IMR-90 (cell line): ENCODE measurements at regions not wholly inside any gene's neighbourhood (a gene's known extent, or its start where the extent isn't known, plus 50 kb on each side); places are given as distances from the start of the nearest gene placed in this dataset.

Experiments
- ATAC-seq: fragments of 200-7000 bp; cut with Tn5 transposase; 2 replicates; pipeline ENCODE4 v1.9.1; 2020; ENCODE audit warnings: low read depth, mild to moderate bottlenecking, moderate library complexity
- BruUV-seq: library from RNA; stranded (reverse); fragments of 400-500 nt; replicated peaks from 2 replicates; lab custom pipeline; 2021; lab: Mats Ljungman, UMichigan
- CTCF ChIA-PET: fragments of 300-600 bp; formaldehyde crosslinking; extraction: SDS; loops from one replicate; lab custom pipeline; 2021; ENCODE audit warnings: antibody characterized with exemption; lab: Yijun Ruan, JAX
- POLR2A ChIA-PET: fragments of 300-600 bp; sonication (Branson Sonifier 250); formaldehyde crosslinking; loops from one replicate; lab custom pipeline; 2022; ENCODE audit warnings: antibody characterized with exemption; ENCODE audit not compliant: unreplicated experiment; lab: Charles Lee
- DNase-seq: peaks from one replicate; pipeline ENCODE4 v3.0.0; 2013
- H2AFZ ChIP-seq: replicated peaks from 2 replicates; pipeline ENCODE3; 2013; ENCODE audit warnings: low read length, mild to moderate bottlenecking; ENCODE audit not compliant: poor library complexity
- H2AK5ac ChIP-seq: 2 replicates; pipeline ENCODE4 v1.6.1; 2013; ENCODE audit warnings: low read depth, low read length, inconsistent platforms
- H2AK9ac ChIP-seq: replicated peaks from 2 replicates; pipeline ENCODE3; 2013; ENCODE audit warnings: mild to moderate bottlenecking, low read depth, low read length, moderate library complexity; ENCODE audit not compliant: poor library complexity
- H2BK120ac ChIP-seq: 2 replicates; pipeline ENCODE4 v1.6.1; 2013; ENCODE audit warnings: low read depth, low read length, inconsistent platforms
- H2BK15ac ChIP-seq: 3 replicates; pipeline ENCODE4 v1.6.1; 2013; ENCODE audit warnings: low read depth, low read length, inconsistent platforms
- H2BK20ac ChIP-seq: 2 replicates; pipeline ENCODE4 v1.6.1; 2013; ENCODE audit warnings: low read depth, mild to moderate bottlenecking, inconsistent platforms, low read length, moderate library complexity
- H2BK5ac ChIP-seq: 2 replicates; pipeline ENCODE4 v1.6.1; 2013; ENCODE audit warnings: mild to moderate bottlenecking, low read depth, low read length, inconsistent platforms; ENCODE audit not compliant: poor library complexity, severe bottlenecking
- H3K14ac ChIP-seq: replicated peaks from 2 replicates; pipeline ENCODE4 v1.6.1; 2013; ENCODE audit warnings: low read depth, low read length, inconsistent platforms
- H3K18ac ChIP-seq: 2 replicates; pipeline ENCODE4 v1.6.1; 2013; ENCODE audit warnings: low read depth, low read length, control low read depth
- H3K23ac ChIP-seq: 2 replicates; pipeline ENCODE4 v1.6.1; 2013; ENCODE audit warnings: low read depth, low read length, inconsistent platforms
- H3K27ac ChIP-seq: 2 replicates; pipeline ENCODE4 v1.5.1; 2013; ENCODE audit warnings: mild to moderate bottlenecking, control low read depth, low read length; ENCODE audit not compliant: insufficient read depth
- H3K27me3 ChIP-seq: 2 replicates; pipeline ENCODE4 v1.6.1; 2013; ENCODE audit warnings: low read length; ENCODE audit not compliant: control insufficient read depth, insufficient read depth
- H3K36me3 ChIP-seq: 2 replicates; pipeline ENCODE4 v1.6.1; 2013; ENCODE audit warnings: low read length, mixed read lengths; ENCODE audit not compliant: control insufficient read depth, insufficient read depth
- H3K4ac ChIP-seq: 2 replicates; pipeline ENCODE4 v1.6.1; 2013; ENCODE audit warnings: low read depth, low read length, inconsistent platforms
- H3K4me1 ChIP-seq: 2 replicates; pipeline ENCODE4 v1.6.1; 2013; ENCODE audit warnings: low read length, mixed read lengths; ENCODE audit not compliant: control insufficient read depth, insufficient read depth
- H3K4me2 ChIP-seq: 2 replicates; pipeline ENCODE4 v1.6.1; 2013; ENCODE audit warnings: low read depth, mild to moderate bottlenecking, control low read depth, low read length, moderate library complexity
- H3K4me3 ChIP-seq: 2 replicates; pipeline ENCODE4 v1.5.1; 2013; ENCODE audit warnings: low read depth, mild to moderate bottlenecking, control low read depth, low read length, moderate library complexity; ENCODE audit not compliant: insufficient read depth
- H3K56ac ChIP-seq: 2 replicates; pipeline ENCODE4 v1.6.1; 2013; ENCODE audit warnings: low read length, inconsistent platforms; ENCODE audit not compliant: insufficient read depth; ENCODE audit errors: extremely low read depth
- H3K79me1 ChIP-seq, 2 experiments: 2 replicates each; pipeline ENCODE4 v1.6.1; 2013; ENCODE audit warnings: low read length in 2 of 2, inconsistent platforms in 1 of 2, low read depth in 1 of 2
- H3K9ac ChIP-seq: 2 replicates; pipeline ENCODE4 v1.6.1; 2013; ENCODE audit warnings: low read depth, low read length, control low read depth
- H3K9me1 ChIP-seq: 2 replicates; pipeline ENCODE4 v1.6.1; 2013; ENCODE audit warnings: low read length, inconsistent platforms; ENCODE audit not compliant: insufficient read depth
- H3K9me3 ChIP-seq: 2 replicates; pipeline ENCODE4 v1.6.1; 2013; ENCODE audit warnings: low read length; ENCODE audit not compliant: control insufficient read depth, insufficient read depth
- H4K20me1 ChIP-seq: 2 replicates; pipeline ENCODE4 v1.6.1; 2013; ENCODE audit warnings: low read length, inconsistent platforms; ENCODE audit not compliant: insufficient read depth
- H4K5ac ChIP-seq: 2 replicates; pipeline ENCODE4 v1.6.1; 2013; ENCODE audit warnings: mild to moderate bottlenecking, low read depth, low read length, control low read depth
- H4K8ac ChIP-seq, 2 experiments: 2 replicates each; pipeline ENCODE4 v1.6.1; 2013; ENCODE audit warnings: low read depth in 2 of 2, low read length in 2 of 2, control low read depth in 1 of 2, inconsistent platforms in 1 of 2
- H4K91ac ChIP-seq: 2 replicates; pipeline ENCODE4 v1.6.1; 2013; ENCODE audit warnings: low read depth, low read length, inconsistent platforms; ENCODE audit not compliant: insufficient read depth
- WGBS, 2 experiments: methylation state at CpG; one replicate each; pipeline versions ENCODE4 v1.1.5 to v1.1.7; 2013; ENCODE audit warnings: missing lambda C conversion rate in 2 of 2; ENCODE audit not compliant: insufficient read length in 1 of 2; ENCODE audit errors: extremely low coverage in 2 of 2; 5-methylcytosine and 5-hydroxymethylcytosine counted together
- dilution Hi-C: fragments of 300-500 bp; cut with HindIII; formaldehyde crosslinking; loops from one replicate; pipeline ENCODE4 v1.14.3; 2018; ENCODE audit warnings: low sequenced_read_pairs; ENCODE audit not compliant: unreplicated experiment
- in situ Hi-C: fragments of 300-500 bp; cut with MboI; formaldehyde crosslinking; loops from 3 replicates; pipeline ENCODE4 v1.14.3; 2019; ENCODE audit warnings: low sequenced_read_pairs, inconsistent platforms, mixed read lengths
- intact Hi-C: fragments of 100-400 bp; cut with micrococcal nuclease; formaldehyde crosslinking; loops from 2 replicates; pipeline ENCODE4 v1.10.0; 2022
- TF ChIP-seq, protein P1 (sequence below): conservative IDR thresholded peaks from 2 replicates; pipeline ENCODE4 v1.5.1; 2012; ENCODE audit warnings: mild to moderate bottlenecking, low read depth, low read length, improper control_type of control experiment

DNA sequence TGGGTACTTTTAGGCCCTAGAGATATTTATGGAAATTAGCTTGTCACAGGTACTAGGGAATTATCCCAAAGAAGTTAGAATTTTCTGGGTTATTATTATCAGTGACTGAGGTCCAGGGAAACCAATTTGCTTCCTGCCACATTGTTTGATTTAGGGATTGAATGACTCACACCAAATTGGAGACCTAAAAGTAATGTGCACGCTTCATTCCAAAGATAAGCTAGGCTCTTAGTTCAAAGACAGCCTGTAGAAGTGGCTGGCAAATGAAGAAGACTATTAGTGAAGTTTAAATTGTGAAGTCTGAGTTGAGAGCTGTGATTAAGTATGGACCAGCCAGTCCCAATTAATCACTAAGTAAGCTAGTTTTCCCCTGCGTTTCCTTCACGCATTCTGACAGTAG lies 188.1 kb upstream of the MYO3A start:
- no peak overlapping the region for H3K18ac ChIP-seq
- no peak overlapping the region for H3K27ac ChIP-seq
- H3K23ac ChIP-seq = no peak overlapping the region
- no peak overlapping the region for H3K56ac ChIP-seq
- H4K91ac ChIP-seq = no peak overlapping the region
- H3K27me3 ChIP-seq = no peaks in the 10 kb centered on the region
- H3K36me3 ChIP-seq = no peaks in the 10 kb centered on the region
- TF ChIP-seq, protein P1, sequence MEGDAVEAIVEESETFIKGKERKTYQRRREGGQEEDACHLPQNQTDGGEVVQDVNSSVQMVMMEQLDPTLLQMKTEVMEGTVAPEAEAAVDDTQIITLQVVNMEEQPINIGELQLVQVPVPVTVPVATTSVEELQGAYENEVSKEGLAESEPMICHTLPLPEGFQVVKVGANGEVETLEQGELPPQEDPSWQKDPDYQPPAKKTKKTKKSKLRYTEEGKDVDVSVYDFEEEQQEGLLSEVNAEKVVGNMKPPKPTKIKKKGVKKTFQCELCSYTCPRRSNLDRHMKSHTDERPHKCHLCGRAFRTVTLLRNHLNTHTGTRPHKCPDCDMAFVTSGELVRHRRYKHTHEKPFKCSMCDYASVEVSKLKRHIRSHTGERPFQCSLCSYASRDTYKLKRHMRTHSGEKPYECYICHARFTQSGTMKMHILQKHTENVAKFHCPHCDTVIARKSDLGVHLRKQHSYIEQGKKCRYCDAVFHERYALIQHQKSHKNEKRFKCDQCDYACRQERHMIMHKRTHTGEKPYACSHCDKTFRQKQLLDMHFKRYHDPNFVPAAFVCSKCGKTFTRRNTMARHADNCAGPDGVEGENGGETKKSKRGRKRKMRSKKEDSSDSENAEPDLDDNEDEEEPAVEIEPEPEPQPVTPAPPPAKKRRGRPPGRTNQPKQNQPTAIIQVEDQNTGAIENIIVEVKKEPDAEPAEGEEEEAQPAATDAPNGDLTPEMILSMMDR = no peak
- no peaks in the 10 kb centered on the region for H3K9me1 ChIP-seq
- intact Hi-C loops = no loop called here
- no peak overlapping the region for H3K4me2 ChIP-seq
- no peak overlapping the region for H4K5ac ChIP-seq
- H2BK20ac ChIP-seq = no peak overlapping the region
- BruUV-seq = no TSS peak
- H3K79me1 ChIP-seq = no peaks in the 10 kb centered on the region
- no peak for DNase-seq
- in situ Hi-C loops = no loop called here
- ATAC-seq = no peak
- no CpG with 5 or more reads among the region's 3 CpGs for WGBS, 2 experiments
- H4K20me1 ChIP-seq = no peaks in the 10 kb centered on the region
- H2BK5ac ChIP-seq = no peak overlapping the region
- no peak overlapping the region for H3K9ac ChIP-seq
- H3K9me3 ChIP-seq = no peaks in the 10 kb centered on the region; the same call in 1 of the 2 replicates
- no peak overlapping the region for H2BK120ac ChIP-seq
- CTCF ChIA-PET = no interaction called here
- H4K8ac ChIP-seq = no peak overlapping the region
- H3K4me3 ChIP-seq = no peak overlapping the region
- no peak overlapping the region for H2BK15ac ChIP-seq
- no peak overlapping the region for H2AFZ ChIP-seq
- no peaks in the 10 kb centered on the region for H3K4me1 ChIP-seq
- dilution Hi-C loops = no loop called here
- no peak overlapping the region for H3K4ac ChIP-seq
- no peak overlapping the region for H2AK5ac ChIP-seq
- no peak overlapping the region for H3K14ac ChIP-seq
- no peak overlapping the region for H2AK9ac ChIP-seq
- POLR2A ChIA-PET = no interaction called here
